ENCODE measurements at regions not wholly inside any gene's neighbourhood (a gene's known extent, or its start where the extent isn't known, plus 50 kb on each side); places are given as distances from the start of the nearest gene placed in this dataset.
"Not testable (repeated sequence)": the region's sequence is repeated elsewhere in the genome, so short reads cannot be mapped to it uniquely, and the experiment has no call there.

DNA sequence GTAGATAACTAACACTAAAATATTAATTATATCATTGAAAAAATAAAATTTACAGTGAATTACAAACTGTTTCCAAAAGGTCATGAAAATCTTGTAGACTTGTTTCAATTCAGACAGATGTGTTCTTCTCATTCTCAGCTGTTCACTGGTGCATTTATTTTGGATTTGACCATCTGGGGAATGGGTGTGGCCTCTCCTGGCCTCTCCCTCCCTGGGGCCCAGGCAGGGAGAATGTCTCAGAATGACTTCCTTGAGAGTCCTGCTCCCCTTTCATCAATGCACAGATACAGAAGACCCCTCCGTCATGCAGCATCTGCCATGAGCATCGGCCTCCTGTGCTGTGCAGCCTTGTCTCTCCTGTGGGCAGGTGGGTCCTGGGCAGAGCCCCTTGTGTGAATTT lies 192.8 kb upstream of the PRSS58 start:
- H3K4me3 ChIP-seq = no peak overlapping the region
- no peaks in the 10 kb centered on the region for H3K36me3 ChIP-seq
- 83 to 97% (median 94%) methylated on average over 2 of the region's 2 CpGs for WGBS, 5 donors
- no peaks in the 10 kb centered on the region for H3K9me3 ChIP-seq
- intact Hi-C loops (cut with DNase I; ENCODE audit: low total_unique reads) = no loop called here
- H3K4me1 ChIP-seq = no peaks in the 10 kb centered on the region
- H3K27me3 ChIP-seq (replicated peaks in 1 of 7) = peaks cover 0 to 4% (median 0%) of the 10 kb centered on the region in 7 donors
- H3K27ac ChIP-seq = no peak overlapping the region
- no peak for DNase-seq
- TF ChIP-seq, protein P1, sequence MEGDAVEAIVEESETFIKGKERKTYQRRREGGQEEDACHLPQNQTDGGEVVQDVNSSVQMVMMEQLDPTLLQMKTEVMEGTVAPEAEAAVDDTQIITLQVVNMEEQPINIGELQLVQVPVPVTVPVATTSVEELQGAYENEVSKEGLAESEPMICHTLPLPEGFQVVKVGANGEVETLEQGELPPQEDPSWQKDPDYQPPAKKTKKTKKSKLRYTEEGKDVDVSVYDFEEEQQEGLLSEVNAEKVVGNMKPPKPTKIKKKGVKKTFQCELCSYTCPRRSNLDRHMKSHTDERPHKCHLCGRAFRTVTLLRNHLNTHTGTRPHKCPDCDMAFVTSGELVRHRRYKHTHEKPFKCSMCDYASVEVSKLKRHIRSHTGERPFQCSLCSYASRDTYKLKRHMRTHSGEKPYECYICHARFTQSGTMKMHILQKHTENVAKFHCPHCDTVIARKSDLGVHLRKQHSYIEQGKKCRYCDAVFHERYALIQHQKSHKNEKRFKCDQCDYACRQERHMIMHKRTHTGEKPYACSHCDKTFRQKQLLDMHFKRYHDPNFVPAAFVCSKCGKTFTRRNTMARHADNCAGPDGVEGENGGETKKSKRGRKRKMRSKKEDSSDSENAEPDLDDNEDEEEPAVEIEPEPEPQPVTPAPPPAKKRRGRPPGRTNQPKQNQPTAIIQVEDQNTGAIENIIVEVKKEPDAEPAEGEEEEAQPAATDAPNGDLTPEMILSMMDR (IDR thresholded peaks at IDR 0.05 in 8 of 11, conservative IDR thresholded peaks at IDR 0.05 in 3 of 11) = no peak
- no peak for TF ChIP-seq POLR2A (IDR thresholded peaks at IDR 0.05)
- TF ChIP-seq POLR2AphosphoS5 (IDR thresholded peaks at IDR 0.05) = no peak

DNA sequence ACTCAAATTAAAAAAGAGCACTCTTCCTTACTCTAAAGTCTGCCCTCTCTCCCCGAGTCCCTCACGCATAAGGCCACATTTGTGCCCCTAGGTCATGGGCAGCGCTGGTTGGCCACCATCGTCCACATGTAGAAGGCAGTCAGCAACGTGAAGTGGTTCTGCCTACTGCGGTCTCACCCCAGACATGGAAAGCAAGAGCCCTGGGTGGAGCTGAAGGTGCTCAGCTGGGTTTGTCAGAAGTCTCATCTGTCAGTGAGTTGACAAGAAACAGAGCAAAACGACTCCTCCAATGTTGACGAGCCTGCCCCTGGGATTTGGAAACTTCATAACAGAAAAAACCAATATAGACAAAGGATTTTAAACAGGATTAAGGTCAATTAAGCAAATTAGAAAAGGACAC lies 192.3 kb upstream of the PRSS58 start:
- no peak overlapping the region for H3K4me3 ChIP-seq
- intact Hi-C loops (cut with DNase I; ENCODE audit: low total_unique reads) = no loop called here
- H3K9me3 ChIP-seq = no peaks in the 10 kb centered on the region
- peaks cover 0 to 4% (median 0%) of the 10 kb centered on the region in 7 donors for H3K27me3 ChIP-seq (replicated peaks in 1 of 7)
- H3K36me3 ChIP-seq = no peaks in the 10 kb centered on the region
- no peak overlapping the region for H3K27ac ChIP-seq
- TF ChIP-seq POLR2A (IDR thresholded peaks at IDR 0.05) = no peak
- 64 to 76% (median 74%) methylated on average over 8 of the region's 8 CpGs for WGBS, 5 donors
- no peaks in the 10 kb centered on the region for H3K4me1 ChIP-seq
- no peak for DNase-seq

DNA sequence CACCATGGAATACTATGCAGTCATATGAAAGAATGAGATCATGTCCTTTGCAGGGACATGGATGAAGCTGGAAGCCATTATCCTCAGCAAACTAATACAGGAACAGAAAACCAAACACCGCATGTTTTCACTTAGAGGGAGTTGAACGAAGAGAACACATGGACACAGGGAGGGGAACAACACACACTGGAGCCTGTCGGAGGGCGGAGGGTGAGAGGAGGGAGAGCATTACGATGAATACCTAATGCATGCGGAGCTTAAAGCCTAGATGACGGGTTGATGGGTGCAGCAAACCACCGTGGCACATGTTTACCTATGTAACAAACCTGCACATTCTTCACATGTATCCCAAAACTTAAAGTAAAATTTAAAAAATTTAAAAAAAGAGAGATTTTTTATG lies 191.0 kb upstream of the PRSS58 start:
- H3K4me1 ChIP-seq = peaks cover 0 to 12% (median 3%) of the 10 kb centered on the region in 6 donors
- H3K27me3 ChIP-seq (replicated peaks in 1 of 7); DNase-seq; H3K36me3 ChIP-seq; intact Hi-C loops (cut with DNase I; ENCODE audit: low total_unique reads); H3K9me3 ChIP-seq; H3K27ac ChIP-seq; H3K4me3 ChIP-seq: not testable (repeated sequence)
- WGBS, 5 donors = 88 to 98% (median 91%) methylated on average over 8 of the region's 8 CpGs

DNA sequence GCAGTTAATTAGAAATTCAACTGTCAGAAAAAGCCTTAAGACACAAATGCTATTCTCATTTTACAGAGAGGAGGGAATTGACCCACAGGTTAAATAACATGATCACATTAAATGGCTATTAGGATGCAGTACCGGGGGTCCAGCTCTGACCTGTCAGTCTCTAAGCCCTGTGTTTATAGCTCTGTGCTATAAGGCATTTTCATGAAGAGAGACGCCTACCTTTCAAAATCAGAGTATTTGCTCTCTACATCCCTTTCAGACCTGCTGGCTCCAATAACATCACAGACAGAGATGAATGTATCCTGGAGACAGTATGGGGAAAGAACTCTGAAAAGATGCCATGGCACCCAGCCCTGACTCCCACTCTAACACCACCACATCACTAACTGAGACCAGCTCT lies 189.9 kb upstream of the PRSS58 start:
- intact Hi-C loops (cut with DNase I; ENCODE audit: low total_unique reads) = no loop called here
- Histone ChIP-seq H3K36me3 (no peaks in the 10 kb centered on the region), H3K4me1 (peaks cover 0 to 23% (median 10%) of the 10 kb centered on the region in 6 donors), H3K27ac (no peak overlapping the region), H3K27me3 (replicated peaks in 1 of 7) (peaks cover 0 to 4% (median 0%) of the 10 kb centered on the region in 7 donors), H3K4me3 (no peak overlapping the region), H3K9me3 (no peaks in the 10 kb centered on the region)
- TF ChIP-seq POLR2A (IDR thresholded peaks at IDR 0.05) = no peak
- TF ChIP-seq POLR2AphosphoS5 (IDR thresholded peaks at IDR 0.05) = no peak
- TF ChIP-seq, protein P1 (IDR thresholded peaks at IDR 0.05 in 8 of 11, conservative IDR thresholded peaks at IDR 0.05 in 3 of 11) = no peak
- no peak for DNase-seq
- 74 to 84% (median 82%) methylated on average over 2 of the region's 2 CpGs for WGBS, 5 donors

DNA sequence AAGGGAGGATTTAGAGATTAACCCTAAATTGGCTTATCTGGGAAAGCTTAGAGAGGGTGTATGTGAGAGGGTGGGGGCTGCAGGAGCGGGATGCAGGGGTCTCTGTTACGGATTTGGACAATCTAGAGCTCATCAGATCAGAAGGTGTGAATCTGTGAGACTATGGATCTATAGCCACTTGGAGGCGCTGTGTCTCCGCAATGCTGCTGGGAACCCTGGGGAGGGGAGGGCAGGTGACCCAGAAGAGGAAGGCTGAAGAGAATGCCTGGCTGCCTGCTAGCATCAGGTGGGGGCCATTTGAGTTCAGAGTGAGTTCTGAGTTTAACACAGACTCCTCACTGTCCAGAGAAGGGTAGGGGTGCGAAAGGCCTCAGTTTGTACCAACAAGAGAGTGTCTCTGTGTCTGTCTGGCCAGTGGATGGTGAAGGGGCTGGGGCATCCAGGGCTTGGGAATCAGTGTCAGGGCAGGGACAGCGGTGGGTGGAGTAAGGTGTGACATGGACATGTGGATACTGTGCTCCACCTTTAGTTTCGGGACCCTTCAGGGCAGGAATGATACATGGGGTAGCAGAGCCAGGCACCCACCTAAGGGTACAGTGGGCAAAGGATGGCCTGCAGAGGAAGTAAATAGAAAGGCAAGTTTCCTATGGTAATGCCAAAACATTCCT lies 187.3 kb upstream of the PRSS58 start:
- TF ChIP-seq POLR2A (IDR thresholded peaks at IDR 0.05) (no peak), POLR2AphosphoS5 (IDR thresholded peaks at IDR 0.05) (no peak)
- TF ChIP-seq, protein P1 (IDR thresholded peaks at IDR 0.05 in 8 of 11, conservative IDR thresholded peaks at IDR 0.05 in 3 of 11) = no peak
- Histone ChIP-seq H3K36me3 (no peaks in the 10 kb centered on the region), H3K4me1 (peaks cover 0 to 49% (median 21%) of the 10 kb centered on the region in 6 donors), H3K27me3 (replicated peaks in 1 of 7) (no peaks in the 10 kb centered on the region), H3K27ac (no peak overlapping the region), H3K4me3 (no peak overlapping the region), H3K9me3 (no peaks in the 10 kb centered on the region)
- no peak for DNase-seq
- 64 to 79% (median 74%) methylated on average over 7 of the region's 7 CpGs for WGBS, 5 donors
- intact Hi-C loops (cut with DNase I; ENCODE audit: low total_unique reads) = no loop called here

All from spleen (tissue), 11 donors.